HG03354 (cell line): ENCODE measurements at regions not wholly inside any gene's neighbourhood (a gene's known extent, or its start where the extent isn't known, plus 50 kb on each side); places are given as distances from the start of the nearest gene placed in this dataset.

Source experiments
- ATAC-seq: cut with Tn5 transposase; IDR thresholded peaks from one replicate; pipeline ENCODE4 v1.9.1; 2021; ENCODE audit warnings: mild to moderate bottlenecking; ENCODE audit not compliant: unreplicated experiment, poor library complexity, severe bottlenecking

GRCh38 chr12:60874091-60874490, 1278.3 kb downstream of the SLC16A7 start:
- ATAC-seq = no peak

GRCh38 chr12:60920841-60921495, 1325.1 kb downstream of the SLC16A7 start:
- no peak for ATAC-seq

- ATAC-seq = no peak
Observed at GRCh38 chr12:60921541-60921940, 1325.7 kb downstream of the SLC16A7 start.

DNA sequence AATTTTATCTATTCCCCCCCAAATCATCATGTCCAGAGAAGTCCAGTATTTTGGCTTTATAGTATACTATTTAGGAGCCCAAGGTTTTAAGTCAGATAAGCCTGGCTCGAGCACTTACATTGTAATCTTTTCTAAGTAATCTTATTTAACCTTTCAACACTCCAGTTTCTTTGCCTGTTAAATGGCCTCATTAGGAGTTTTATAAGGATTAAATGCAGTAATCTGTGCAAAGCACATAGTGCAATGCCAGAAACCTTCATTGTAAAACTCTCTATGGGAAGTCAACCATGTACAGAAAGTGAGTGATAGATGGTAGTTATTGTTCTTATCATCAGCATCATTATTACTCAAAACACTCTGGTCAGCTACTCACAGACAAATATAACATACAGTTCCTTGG, 1330.4 kb downstream of the SLC16A7 start:
- no peak for ATAC-seq

DNA sequence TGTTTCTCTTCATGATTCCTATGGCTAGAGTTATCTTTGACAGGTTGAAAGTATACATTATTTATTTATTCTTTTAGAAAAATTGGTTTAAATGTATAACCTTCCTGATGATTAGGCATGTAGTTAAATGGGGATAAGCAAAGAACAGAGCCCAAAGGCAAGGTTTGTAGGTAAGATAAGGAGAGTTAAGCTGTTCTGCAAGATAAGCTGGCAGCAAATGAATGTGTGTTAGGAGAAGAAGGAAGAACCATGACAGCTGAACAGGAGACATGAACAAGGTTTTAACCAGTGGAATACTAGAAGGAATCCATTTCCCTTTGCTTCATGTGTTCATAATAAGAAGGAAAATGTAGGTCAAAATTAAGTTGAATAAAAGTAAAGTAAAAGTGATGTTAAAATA, 1330.1 kb upstream of the USP15 start:
- no peak for ATAC-seq

DNA sequence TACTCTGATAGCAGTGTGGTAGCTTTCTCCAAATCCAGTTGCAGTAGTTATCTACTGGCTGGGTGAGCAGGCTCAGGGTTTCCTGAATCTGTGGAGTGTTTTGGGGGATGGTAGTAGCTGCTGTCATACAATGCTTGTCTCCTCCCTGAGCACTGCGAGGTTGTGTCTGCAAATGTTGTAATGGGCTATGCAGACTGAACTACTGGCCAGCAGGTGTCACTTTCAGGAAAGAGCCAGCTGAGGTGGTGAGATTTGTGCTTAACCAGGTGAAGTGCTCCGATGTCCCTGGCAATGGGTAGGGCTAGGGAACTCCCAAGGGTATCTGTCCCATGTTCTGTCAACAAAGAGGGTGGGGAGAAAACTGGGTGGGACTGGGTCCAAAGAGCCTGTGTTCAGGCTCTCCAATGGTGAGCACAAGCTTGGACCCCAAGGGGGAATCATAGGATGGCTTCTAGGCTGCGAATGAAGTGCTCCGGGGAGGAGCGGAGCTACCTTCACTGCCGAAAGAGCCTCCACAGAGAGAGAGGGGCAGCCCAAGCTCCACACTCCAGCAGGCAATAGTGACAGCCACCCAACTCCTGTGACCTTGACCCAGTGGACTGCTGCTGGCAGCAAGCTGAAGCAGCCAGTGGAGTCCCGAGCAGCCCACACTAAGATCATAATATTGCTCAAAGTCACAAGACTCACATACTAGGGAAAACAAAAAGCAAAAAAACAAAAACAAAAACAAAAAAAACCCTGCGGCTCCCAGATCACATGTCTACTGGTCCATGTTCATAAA, 1324.0 kb upstream of the USP15 start:
- ATAC-seq = no peak

DNA sequence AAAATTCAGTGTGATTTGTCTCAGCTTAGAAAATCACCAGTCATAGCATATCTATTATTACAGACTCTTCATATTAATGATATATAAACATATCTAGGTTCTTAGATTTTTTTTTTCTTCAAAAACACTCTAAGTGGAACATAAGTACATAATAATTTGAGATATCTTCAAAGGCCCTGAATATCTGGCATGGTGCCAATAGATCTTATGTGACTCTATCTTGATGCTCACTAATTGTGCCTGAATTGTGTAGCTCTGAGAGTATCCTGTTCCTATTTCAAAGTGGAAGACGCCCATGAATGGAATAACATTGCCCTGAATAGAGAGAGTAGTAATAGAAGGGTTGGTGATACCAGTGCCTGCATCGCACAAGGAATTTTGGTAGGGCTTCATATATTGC, 1312.7 kb upstream of the USP15 start:
- no peak for ATAC-seq

DNA sequence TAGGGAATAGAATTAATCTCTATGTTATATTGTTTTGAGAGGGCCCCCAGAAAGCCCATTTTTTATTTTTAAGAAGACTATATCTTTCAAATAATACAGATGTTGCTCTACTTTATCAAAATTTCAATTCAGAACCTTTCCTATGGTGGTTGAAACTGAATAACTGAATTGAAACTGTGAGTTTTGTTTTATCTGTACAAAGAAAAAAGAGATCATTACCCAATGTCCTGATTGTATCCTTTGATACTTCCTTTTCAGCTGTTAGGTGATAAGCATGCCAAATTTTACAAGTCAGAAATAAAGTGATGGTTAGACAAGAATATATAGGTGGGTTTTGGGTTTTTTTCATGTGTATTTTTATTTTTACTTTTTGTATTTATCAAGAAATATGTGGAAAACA, 1293.1 kb upstream of the USP15 start:
- ATAC-seq = no peak

DNA sequence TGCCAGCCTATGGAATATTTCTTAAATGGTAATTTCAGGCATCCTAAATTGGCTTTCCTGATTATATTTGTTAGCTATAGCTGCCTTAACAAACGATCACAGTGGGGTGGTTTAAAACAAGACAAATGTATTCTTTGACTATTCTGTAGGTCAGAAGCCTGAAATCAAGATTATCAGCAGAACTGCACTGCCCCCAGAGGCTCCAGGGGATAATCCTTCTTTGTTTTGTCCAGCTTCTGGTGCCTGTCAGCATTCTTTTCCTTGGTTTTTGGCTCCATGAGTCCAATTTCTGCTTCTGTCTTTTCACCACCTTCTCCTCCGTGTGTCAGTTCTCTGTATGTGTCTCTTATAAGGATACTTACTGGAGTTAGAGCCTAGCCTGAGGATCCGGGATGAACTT, 1282.2 kb upstream of the USP15 start:
- ATAC-seq = no peak

DNA sequence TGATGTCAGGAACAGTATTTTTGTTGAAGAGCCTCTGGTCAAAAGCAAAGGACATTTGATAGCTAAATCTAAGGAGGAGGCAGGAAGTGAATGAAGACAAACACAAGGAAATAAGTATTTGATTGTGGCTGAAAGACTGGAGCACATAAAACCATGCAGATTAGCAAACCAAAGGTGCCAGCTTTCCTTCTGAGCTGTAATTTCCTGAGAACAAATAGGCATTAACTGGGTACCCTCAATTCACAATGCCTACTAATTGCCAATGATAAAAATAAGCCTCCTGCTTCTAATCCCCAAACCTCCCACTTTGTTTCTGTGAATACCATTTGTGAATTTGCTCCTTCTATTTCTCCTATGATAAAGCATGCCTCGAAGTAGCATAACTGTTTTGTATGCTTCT, 1279.6 kb upstream of the USP15 start:
- no peak for ATAC-seq

DNA sequence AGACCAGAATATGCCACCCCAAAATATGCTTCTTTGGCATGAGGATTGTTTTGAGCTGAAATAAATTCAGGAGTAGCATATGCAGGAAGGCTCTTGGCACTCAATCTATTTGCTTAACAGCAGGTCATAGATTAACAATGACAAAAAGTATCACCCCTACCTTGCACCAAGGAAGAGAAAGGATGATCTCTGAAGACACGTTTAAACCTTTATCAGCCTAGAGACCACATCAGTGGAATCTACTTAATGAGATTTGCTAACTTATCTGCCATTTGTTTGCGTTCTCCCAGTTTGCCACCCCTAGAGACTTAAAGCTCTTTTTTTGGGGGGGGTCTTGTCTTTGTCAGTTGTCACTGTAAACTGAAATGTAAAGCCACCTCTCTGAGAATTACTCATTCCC, 1278.7 kb upstream of the USP15 start:
- no peak for ATAC-seq

DNA sequence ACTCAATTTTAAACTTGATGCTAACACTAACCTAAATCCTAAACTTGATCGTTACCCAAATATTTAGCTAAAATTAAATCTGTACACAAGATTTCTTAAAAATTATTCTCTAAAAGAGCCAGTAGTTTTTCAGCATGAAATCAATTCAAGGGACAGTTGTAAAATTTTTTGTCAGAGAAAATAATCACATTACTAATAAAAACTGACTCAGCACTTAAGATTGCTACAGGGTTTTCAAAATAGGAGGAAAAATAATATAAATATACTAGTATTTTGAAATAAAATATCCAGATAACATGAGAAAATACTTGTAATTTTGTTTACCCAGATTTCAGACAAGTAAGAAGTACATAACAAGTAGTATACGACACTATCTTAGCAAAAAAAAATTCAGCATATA, 1268.1 kb upstream of the USP15 start:
- no peak for ATAC-seq

DNA sequence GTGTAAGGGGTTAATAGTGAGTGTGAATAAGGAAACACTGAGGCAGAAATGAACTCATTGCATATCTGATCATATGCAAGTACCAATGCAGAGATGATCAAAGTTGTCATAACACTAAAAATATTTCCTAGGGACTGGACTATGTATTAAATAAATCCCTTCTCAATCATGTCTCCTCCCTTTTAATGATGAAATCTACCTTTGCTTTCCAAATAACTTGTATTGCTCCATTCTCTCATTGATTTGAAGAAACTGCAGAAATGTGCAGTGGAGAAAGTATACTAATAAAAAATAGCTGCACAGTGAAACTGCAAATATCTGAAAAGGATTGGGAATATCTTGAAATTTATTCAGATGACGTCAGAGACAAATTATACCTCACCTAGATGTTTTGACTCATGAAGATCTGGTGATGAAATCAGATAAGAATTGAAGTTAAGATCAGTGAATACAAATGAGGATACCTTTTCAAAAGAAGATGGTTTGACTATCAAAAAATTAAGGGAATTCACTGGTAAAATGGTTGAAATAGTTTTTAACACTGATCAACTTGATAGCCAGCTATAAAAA, 1264.9 kb upstream of the USP15 start:
- ATAC-seq = no peak

DNA sequence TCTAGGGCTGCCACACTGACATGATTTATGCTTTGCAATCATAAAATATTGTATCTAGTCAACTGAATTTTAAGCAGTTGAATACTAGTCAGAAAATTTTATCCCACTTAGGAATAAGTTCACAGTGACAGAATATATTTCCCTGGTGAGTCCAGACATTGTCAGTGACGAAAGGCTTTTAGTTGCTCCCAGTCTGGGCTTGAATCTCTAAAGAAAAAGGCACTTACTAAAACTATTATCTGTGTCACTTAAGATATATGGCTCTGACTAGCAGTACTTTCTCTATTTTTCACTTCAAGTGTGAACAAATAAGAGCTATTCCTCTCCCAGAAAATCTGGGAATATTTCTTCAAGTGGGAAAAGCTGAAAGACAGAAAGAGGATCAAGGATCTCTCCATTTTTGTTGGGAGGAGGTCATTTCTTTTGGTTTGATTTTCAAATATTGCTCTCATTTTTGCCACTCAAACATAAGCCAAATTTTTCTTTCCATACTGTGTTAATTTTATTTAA, 1262.3 kb upstream of the USP15 start:
- no peak for ATAC-seq

GRCh38 chr12:61009192-61009591, 1251.0 kb upstream of the USP15 start:
- no peak for ATAC-seq

- ATAC-seq = no peak
Observed at GRCh38 chr12:61011767-61012423, 1248.3 kb upstream of the USP15 start.

DNA sequence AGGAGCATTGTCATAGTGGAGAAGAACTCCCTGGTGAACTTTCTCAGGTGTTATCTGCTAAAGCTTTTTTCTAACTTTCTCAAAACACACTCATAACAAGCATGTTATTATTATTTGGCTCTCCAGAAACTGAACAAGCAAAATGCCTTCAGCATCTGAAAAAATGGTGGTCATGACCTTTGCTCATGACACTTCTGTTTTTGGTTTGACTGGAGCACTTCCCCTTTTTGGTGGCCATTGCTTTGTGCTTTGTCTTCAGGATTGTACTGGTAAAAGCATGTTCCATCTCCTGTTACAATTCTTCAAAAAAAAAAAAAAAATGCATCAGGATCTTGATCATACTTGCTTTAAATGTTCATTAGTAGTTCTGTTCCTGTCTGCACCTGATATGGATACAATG, 1241.6 kb upstream of the USP15 start:
- no peak for ATAC-seq

- no peak for ATAC-seq
Observed at GRCh38 chr12:61023231-61023630, 1237.0 kb upstream of the USP15 start.

- no peak for ATAC-seq
Observed at GRCh38 chr12:61029516-61029915, 1230.7 kb upstream of the USP15 start.

- ATAC-seq = no peak
Observed at GRCh38 chr12:61037792-61038191, 1222.4 kb upstream of the USP15 start.

- no peak for ATAC-seq
Observed at GRCh38 chr12:61043838-61044237, 1216.4 kb upstream of the USP15 start.
